Endothelial cell of umbilical vein (primary cell): ENCODE measurements at regions not wholly inside any gene's neighbourhood (a gene's known extent, or its start where the extent isn't known, plus 50 kb on each side); places are given as distances from the start of the nearest gene placed in this dataset.

Experiments
- BruUV-seq: library from RNA; stranded (reverse); fragments of 400-500 nt; replicated peaks from 2 replicates; lab custom pipeline; 2021; lab: Mats Ljungman, UMichigan
- CTCF ChIA-PET: fragments of 300-600, 350-600 bp; sonication (Branson Sonifier 250); formaldehyde crosslinking; loops from one replicate; lab custom pipeline; 2021; ENCODE audit warnings: antibody characterized with exemption, inconsistent platforms; lab: Charles Lee
- POLR2A ChIA-PET: fragments of 300-600, 350-600 bp; sonication (Branson Sonifier 250); formaldehyde crosslinking; loops from one replicate; lab custom pipeline; 2021; ENCODE audit warnings: antibody characterized with exemption, inconsistent platforms; lab: Charles Lee
- DNase-seq: peaks from one replicate; pipeline ENCODE4 v3.0.0-alpha.2; 2011; ENCODE audit warnings: low read depth, low spot score
- FAIRE-seq: peaks from 2 replicates; lab custom pipeline; 2011; peaks lifted over from hg19 to GRCh38; lab: Jason Lieb, UNC
- H2AFZ ChIP-seq: 2 replicates; pipeline ENCODE4 v1.6.0; 2012; ENCODE audit warnings: low read depth, low read length, control low read depth, inconsistent platforms
- H3K27ac ChIP-seq: 2 replicates; pipeline ENCODE4 v1.5.1; 2011; ENCODE audit warnings: low read depth, mild to moderate bottlenecking, control low read depth, low read length, moderate library complexity; ENCODE audit not compliant: insufficient read depth
- H3K27me3 ChIP-seq, 2 experiments: 2 replicates each; pipeline versions ENCODE4 v1.6.0 to v1.6.1; 2011; ENCODE audit warnings: low read length in 2 of 2, mixed read lengths in 1 of 2; ENCODE audit not compliant: control insufficient read depth in 2 of 2, insufficient read depth in 2 of 2
- H3K36me3 ChIP-seq, 2 experiments: 2 replicates in 1 of 2; 3 replicates in 1 of 2; pipeline ENCODE4 v1.5.1; 2011; ENCODE audit warnings: low read length in 2 of 2, mild to moderate bottlenecking in 1 of 2, moderate library complexity in 1 of 2; ENCODE audit not compliant: control insufficient read depth in 2 of 2, insufficient read depth in 2 of 2; ENCODE audit errors: extremely low read depth in 1 of 2
- H3K4me1 ChIP-seq: 3 replicates; pipeline ENCODE4 v1.5.1; 2011; ENCODE audit warnings: mild to moderate bottlenecking, low read length; ENCODE audit not compliant: control insufficient read depth, insufficient read depth; ENCODE audit errors: extremely low read depth
- H3K4me2 ChIP-seq: 2 replicates; pipeline ENCODE4 v1.6.1; 2011; ENCODE audit warnings: low read length, control low read depth, mixed read lengths; ENCODE audit not compliant: insufficient read depth
- H3K4me3 ChIP-seq, 3 experiments: fragments of 200-600 bp in 1 of 3; sonication (generic), shearing (Covaris generic) in 1 of 3; replicated peaks in 1 of 3; 2 replicates each; pipeline ENCODE4 v1.5.1; 2011 to 2016; ENCODE audit warnings: control low read depth in 3 of 3, low read length in 3 of 3, mild to moderate bottlenecking in 2 of 3, inconsistent platforms in 1 of 3, low read depth in 1 of 3, moderate library complexity in 1 of 3; ENCODE audit not compliant: insufficient read depth in 1 of 3
- H3K79me2 ChIP-seq: 2 replicates; pipeline ENCODE4 v1.6.0; 2012; ENCODE audit warnings: low read length, inconsistent platforms; ENCODE audit not compliant: control insufficient read depth, insufficient read depth
- H3K9ac ChIP-seq: replicated peaks from 2 replicates; pipeline ENCODE3; 2011; ENCODE audit warnings: low read length, control low read depth; ENCODE audit not compliant: insufficient read depth; ENCODE audit errors: extremely low read depth
- H3K9me1 ChIP-seq: replicated peaks from 3 replicates; pipeline ENCODE4 v1.6.0; 2011; ENCODE audit warnings: mild to moderate bottlenecking, low read length; ENCODE audit not compliant: control insufficient read depth, insufficient read depth; ENCODE audit errors: extremely low read depth
- H3K9me3 ChIP-seq: replicated peaks from 2 replicates; pipeline ENCODE4 v1.5.1; 2012; ENCODE audit warnings: low read length, inconsistent platforms; ENCODE audit not compliant: control insufficient read depth, insufficient read depth
- H4K20me1 ChIP-seq: replicated peaks from 2 replicates; pipeline ENCODE3; 2011; ENCODE audit warnings: mild to moderate bottlenecking, low read length; ENCODE audit not compliant: control insufficient read depth, insufficient read depth; ENCODE audit errors: extremely low read depth
- EZH2 ChIP-seq: IDR thresholded peaks from 2 replicates; pipeline ENCODE4 v1.6.1; 2012; ENCODE audit warnings: borderline replicate concordance, low read depth, mild to moderate bottlenecking, moderate library complexity, low read length, inconsistent platforms; ENCODE audit not compliant: severe bottlenecking
- FOS ChIP-seq: IDR thresholded peaks from 2 replicates; pipeline ENCODE4 v1.6.1; 2011; ENCODE audit warnings: mild to moderate bottlenecking, low read length, moderate library complexity, borderline replicate concordance; ENCODE audit not compliant: insufficient read depth
- GATA2 ChIP-seq: IDR thresholded peaks from 2 replicates; pipeline ENCODE4 v1.7.0; 2011; ENCODE audit warnings: low read depth, mild to moderate bottlenecking, moderate library complexity, mixed read lengths, low read length; ENCODE audit not compliant: insufficient read length, insufficient read depth
- JUN ChIP-seq: IDR thresholded peaks from 2 replicates; pipeline ENCODE4 v1.6.1; 2011; ENCODE audit warnings: borderline replicate concordance, low read depth; ENCODE audit not compliant: insufficient read length, insufficient read depth
- MAX ChIP-seq: IDR thresholded peaks from 2 replicates; pipeline ENCODE4 v1.6.1; 2011; ENCODE audit not compliant: insufficient read depth, insufficient read length
- MYC ChIP-seq: IDR thresholded peaks from one replicate; pipeline ENCODE4 v1.6.1; 2011; ENCODE audit warnings: mild to moderate bottlenecking, low read depth, low read length
- POLR2A ChIP-seq: IDR thresholded peaks from 2 replicates; pipeline ENCODE4 v1.6.1; 2012; ENCODE audit warnings: low read depth, mild to moderate bottlenecking, control low read depth, low read length
- POLR2AphosphoS5 ChIP-seq: IDR thresholded peaks from 2 replicates; pipeline ENCODE4 v1.6.1; 2012; ENCODE audit warnings: low read depth, mild to moderate bottlenecking, control low read depth, low read length, moderate library complexity; ENCODE audit not compliant: insufficient read depth
- dilution Hi-C: fragments of 300-500 bp; cut with MboI; formaldehyde crosslinking; loops from one replicate; pipeline ENCODE4 v1.15.0; 2019; ENCODE audit warnings: low sequenced_read_pairs; ENCODE audit not compliant: extremely low pct_ligation_motif_present
- intact Hi-C: fragments of 100-400 bp; cut with micrococcal nuclease; formaldehyde crosslinking; loops from one replicate; pipeline ENCODE4 v1.10.0; 2022
- TF ChIP-seq, protein P1 (sequence below), 2 donors: IDR thresholded peaks; 1 replicate in 1 of 2; 2 replicates in 1 of 2; pipeline ENCODE4 v1.5.1; 2011; ENCODE audit warnings: low read length in 2 of 2, mild to moderate bottlenecking in 2 of 2, moderate library complexity in 2 of 2, control low read depth in 1 of 2, inconsistent platforms in 1 of 2, low read depth in 1 of 2; ENCODE audit not compliant: insufficient read depth in 1 of 2; ENCODE audit errors: extremely low read depth in 1 of 2

- dilution Hi-C loops = no loop called here
- no peaks in the 10 kb centered on the region for H3K27me3 ChIP-seq
- intact Hi-C loops = no loop called here
- H3K9ac ChIP-seq = no peak overlapping the region
- POLR2A ChIA-PET = no interaction called here
- CTCF ChIA-PET = interaction anchor here (1.3 to 1.5 kb wide), 3 partner anchors 10 to 370 kb away, joined by 3 to 8 read pairs (median 3); no protein-coding TSS in a partner anchor
- no peaks in the 10 kb centered on the region for H3K9me3 ChIP-seq
- no peaks in the 10 kb centered on the region for H3K79me2 ChIP-seq
- no peak overlapping the region for H3K27ac ChIP-seq
- no TSS peak for BruUV-seq
- no peak for TF ChIP-seq JUN
- no peak for TF ChIP-seq FOS
- no peak for TF ChIP-seq MAX
- TF ChIP-seq, protein P1, sequence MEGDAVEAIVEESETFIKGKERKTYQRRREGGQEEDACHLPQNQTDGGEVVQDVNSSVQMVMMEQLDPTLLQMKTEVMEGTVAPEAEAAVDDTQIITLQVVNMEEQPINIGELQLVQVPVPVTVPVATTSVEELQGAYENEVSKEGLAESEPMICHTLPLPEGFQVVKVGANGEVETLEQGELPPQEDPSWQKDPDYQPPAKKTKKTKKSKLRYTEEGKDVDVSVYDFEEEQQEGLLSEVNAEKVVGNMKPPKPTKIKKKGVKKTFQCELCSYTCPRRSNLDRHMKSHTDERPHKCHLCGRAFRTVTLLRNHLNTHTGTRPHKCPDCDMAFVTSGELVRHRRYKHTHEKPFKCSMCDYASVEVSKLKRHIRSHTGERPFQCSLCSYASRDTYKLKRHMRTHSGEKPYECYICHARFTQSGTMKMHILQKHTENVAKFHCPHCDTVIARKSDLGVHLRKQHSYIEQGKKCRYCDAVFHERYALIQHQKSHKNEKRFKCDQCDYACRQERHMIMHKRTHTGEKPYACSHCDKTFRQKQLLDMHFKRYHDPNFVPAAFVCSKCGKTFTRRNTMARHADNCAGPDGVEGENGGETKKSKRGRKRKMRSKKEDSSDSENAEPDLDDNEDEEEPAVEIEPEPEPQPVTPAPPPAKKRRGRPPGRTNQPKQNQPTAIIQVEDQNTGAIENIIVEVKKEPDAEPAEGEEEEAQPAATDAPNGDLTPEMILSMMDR (IDR thresholded peaks at IDR 0.05; ENCODE audit: extremely low read depth in 1 of 2, insufficient read depth in 1 of 2, low read depth in 1 of 2, low read length in 2 of 2) = no peak
- H3K36me3 ChIP-seq = no peaks in the 10 kb centered on the region
- DNase-seq (no peak), FAIRE-seq (no peak)
- H3K9me1 ChIP-seq = no peaks in the 10 kb centered on the region
- H4K20me1 ChIP-seq = no peaks in the 10 kb centered on the region
- H2AFZ ChIP-seq = no peak overlapping the region
- H3K4me3 ChIP-seq = no peak overlapping the region
- H3K4me2 ChIP-seq = no peak overlapping the region
- no peaks in the 10 kb centered on the region for H3K4me1 ChIP-seq
Measured at GRCh38 chr15:95629503-95630168, 700.9 kb upstream of the NR2F2 start.

DNA sequence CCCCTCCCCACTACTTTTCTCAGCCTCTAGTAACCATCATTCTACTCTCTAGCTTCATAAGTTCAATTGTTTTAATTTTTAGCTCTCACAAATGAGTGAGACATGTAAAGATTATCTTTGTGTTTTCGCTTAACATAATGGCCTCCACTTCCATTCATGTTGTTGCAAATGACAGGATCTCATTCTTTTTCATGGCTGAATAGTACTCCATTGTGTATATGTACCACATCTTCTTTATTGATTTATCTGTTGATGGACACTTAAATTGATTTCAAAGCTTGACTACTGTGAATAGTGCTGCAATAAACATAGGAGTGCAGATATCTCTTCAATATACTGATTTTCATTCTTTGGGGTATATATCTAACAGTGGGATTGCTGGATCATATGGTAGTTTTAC is 699.8 kb upstream of the NR2F2 start:
- Histone ChIP-seq H3K79me2 (no peaks in the 10 kb centered on the region), H3K9me1 (no peaks in the 10 kb centered on the region), H3K27me3 (no peaks in the 10 kb centered on the region), H3K36me3 (no peaks in the 10 kb centered on the region), H3K4me2 (no peak overlapping the region), H3K9me3 (no peaks in the 10 kb centered on the region), H4K20me1 (no peaks in the 10 kb centered on the region), H2AFZ (no peak overlapping the region), H3K4me3 (no peak overlapping the region), H3K9ac (no peak overlapping the region), H3K4me1 (no peaks in the 10 kb centered on the region), H3K27ac (no peak overlapping the region)
- no peak for DNase-seq
- BruUV-seq = no TSS peak
- ChIA-PET POLR2A (no interaction called here), CTCF (no interaction called here)
- FAIRE-seq = no peak
- dilution Hi-C loops (no loop called here), intact Hi-C loops (no loop called here)
- TF ChIP-seq EZH2 (no peak), MYC (no peak), POLR2AphosphoS5 (no peak), POLR2A (no peak), FOS (no peak), JUN (no peak), MAX (no peak), GATA2 (no peak)
- TF ChIP-seq, protein P1 (IDR thresholded peaks at IDR 0.05; ENCODE audit: extremely low read depth in 1 of 2, insufficient read depth in 1 of 2, low read depth in 1 of 2, low read length in 2 of 2) = no peak
